ENCODE measurements at regions not wholly inside any gene's neighbourhood (a gene's known extent, or its start where the extent isn't known, plus 50 kb on each side); places are given as distances from the start of the nearest gene placed in this dataset.
"Not testable (repeated sequence)": the region's sequence is repeated elsewhere in the genome, so short reads cannot be mapped to it uniquely, and the experiment has no call there.

DNA sequence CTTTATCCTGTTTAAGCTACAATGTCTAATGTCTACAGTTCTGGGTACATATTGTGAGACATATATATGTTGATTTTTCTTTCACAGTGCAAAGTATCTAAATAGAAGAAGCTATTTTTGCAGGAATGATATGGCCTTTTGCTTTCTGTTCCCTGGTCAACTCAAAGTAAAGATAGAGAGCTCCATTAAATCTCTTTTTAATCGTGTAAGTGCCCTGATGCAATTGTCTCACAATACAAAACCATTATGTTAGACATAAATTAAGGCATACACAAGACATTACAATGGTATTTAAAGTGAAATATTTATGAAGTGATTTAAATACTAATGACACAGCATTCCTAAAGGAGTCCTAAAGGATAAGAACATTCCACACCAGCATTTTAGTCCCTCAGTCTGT is 1559.7 kb upstream of the AGA start:
- no peak for DNase-seq

GRCh38 chr4:179007755-179008154 is 1565.5 kb upstream of the AGA start:
- no peak for DNase-seq

GRCh38 chr4:179017581-179017980 is 1575.3 kb upstream of the AGA start:
- DNase-seq, result no peak

GRCh38 chr4:179027569-179027968 is 1585.3 kb upstream of the AGA start:
- no peak for DNase-seq

DNA sequence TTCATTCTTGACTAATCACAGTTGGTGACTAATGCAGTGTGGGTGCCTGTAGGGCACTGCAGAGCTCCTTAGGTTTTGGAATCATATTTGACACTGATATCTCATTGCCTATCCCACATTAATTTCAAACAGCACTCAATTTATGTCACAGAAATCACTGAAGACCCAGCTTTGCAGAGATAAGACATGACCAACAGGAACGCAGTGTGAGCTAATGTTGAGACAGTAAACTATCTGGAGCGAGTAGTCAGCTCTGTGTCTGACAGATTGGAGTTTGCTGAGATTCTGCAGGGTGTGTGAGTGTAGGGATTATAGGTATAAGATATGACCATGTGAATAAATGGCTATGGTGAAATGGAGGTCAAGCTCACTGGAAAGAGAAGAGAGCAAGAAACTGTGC is 1586.1 kb upstream of the AGA start:
- DNase-seq, result no peak

GRCh38 chr4:179029683-179030082 is 1587.4 kb upstream of the AGA start:
- DNase-seq, result no peak

DNA sequence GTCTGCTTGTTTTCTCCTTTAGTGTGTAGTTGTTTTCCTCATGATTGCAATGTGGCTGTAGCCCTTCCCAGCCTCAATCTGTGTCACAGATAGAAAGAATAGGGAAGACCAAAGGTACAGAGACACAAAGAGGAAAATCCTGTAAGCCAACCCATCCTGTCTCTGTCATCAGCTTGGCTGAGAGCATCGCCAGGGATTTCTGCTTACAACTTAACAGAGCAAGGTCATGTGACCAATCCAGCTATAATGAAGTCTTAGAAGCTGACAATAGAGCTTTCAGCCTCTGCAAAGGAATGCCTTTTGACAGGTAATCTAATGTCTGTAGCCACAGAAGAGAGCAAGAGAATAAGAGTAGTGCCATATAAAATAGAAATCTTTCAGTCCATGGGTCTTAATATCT is 1598.0 kb upstream of the AGA start:
- no peak for DNase-seq

DNA sequence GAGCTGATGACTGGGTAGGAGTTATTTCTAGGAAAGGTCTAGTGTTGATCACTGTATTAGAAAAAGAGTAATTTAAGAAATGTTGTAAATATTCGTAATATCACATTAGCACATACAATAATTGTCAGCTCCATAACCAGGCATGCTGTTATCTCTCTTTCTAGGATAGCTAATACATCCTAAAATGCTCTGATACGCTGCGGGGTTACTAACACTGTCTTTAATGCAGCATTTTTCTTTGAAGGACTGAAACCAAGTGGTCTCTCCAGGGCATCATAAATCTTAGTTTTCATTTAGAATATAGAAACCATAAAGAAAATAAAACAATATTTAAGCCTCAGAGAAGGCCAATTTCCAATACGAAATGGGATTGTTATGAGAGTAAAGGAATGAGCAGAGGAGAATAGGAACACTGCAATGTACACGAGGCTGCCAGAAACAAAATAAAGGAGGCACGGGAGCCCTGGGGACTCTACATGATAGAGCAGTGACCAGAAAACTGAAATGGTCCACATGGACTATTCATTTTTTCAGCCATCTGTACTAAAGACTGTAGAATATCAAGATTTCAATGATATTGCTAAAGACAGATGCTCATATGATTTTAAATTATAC is 1606.7 kb upstream of the AGA start:
- DNase-seq, result no peak

GRCh38 chr4:179051206-179051605 is 1609.0 kb upstream of the AGA start:
- DNase-seq, result no peak

DNA sequence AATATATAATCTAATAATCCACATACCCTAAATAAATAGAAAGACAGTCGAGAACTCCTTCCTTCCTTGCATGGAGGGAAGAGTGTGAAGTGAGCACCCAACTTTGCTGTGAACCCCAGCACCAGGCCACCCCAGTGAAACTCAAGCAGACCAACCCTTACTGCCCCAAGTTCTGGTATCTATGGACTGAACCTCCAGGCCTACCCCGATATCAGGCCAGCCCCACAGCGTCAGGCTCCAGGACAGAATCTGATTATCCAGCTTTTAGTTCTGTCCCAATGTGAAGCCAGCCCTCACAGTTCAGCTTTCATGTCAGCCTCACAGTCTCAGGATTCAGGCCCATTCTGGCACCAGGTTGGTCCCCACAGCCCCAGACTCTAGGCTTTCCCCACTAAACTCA is 1617.2 kb upstream of the AGA start:
- no peak for DNase-seq

- not testable (repeated sequence) for DNase-seq
Measured at GRCh38 chr4:179066254-179066653, 1624.0 kb upstream of the AGA start.

DNA sequence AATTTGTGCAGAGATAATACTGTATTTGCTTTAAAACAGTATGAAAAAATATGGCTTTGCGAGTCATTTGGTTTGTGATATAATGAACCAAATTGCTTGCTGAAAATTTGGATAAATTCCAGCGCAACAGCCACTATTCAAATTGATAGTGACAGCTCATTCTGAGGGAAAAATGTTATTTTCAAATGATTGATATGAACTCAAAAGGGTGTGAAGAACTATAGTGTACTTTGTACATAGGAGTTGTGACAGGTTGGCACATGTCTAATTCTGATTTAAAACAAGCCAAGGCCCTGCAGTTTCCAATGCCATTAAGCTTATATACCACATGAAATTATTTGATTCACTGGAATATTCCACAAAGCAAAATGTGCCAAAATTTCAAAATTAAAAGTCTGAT is 1628.9 kb upstream of the AGA start:
- no peak for DNase-seq

GRCh38 chr4:179076865-179077264 is 1634.6 kb upstream of the AGA start:
- DNase-seq, result no peak

- DNase-seq, result peak; percentile 79
Measured at GRCh38 chr4:179095585-179096221, 1653.5 kb upstream of the AGA start.

DNA sequence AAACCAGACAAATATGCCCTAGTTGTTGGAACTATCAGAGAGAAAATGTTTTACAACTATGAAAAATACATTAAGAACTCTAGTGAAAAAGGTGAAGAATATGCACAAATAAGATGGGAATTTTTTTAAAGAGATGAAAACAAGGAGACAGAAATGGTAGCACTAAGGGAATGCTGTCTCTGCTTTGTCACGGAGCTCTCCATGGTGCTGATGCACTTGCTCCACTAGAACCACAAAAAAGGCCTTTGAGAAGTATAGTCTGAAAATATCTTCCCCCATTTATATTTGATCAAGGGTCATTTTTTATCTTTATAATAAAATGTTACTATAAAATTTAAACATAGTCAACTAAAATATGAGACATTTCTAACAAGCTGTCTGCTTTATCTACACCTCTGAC is 1655.5 kb upstream of the AGA start:
- DNase-seq, result peak; percentile 65

DNA sequence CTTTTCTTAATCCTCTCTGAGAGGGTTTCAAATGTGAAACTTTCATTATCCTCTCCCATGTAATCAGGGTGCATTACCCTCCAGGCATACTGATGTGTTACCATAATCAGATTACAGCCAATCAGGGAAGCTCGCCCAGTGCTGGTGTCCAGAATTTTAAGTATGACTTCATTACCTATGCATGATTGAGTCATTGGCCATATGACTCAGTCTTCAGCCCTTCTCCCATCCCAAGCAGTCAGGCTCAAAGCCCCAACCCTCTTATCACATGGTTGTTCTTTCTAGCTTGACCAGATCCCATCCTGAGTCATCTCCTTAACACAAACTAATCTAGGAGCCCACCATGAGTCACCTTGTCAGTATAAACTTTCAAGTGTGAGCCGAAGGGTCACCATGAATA is 1668.1 kb upstream of the AGA start:
- DNase-seq, result no peak

- DNase-seq, result no peak
Measured at GRCh38 chr4:179110816-179111215, 1668.6 kb upstream of the AGA start.

- DNase-seq, result no peak
Measured at GRCh38 chr4:179112441-179113170, 1670.4 kb upstream of the AGA start.

- no peak for DNase-seq
Measured at GRCh38 chr4:179114615-179115014, 1672.4 kb upstream of the AGA start.

GRCh38 chr4:179116011-179116410 is 1673.8 kb upstream of the AGA start:
- DNase-seq, result no peak

DNA sequence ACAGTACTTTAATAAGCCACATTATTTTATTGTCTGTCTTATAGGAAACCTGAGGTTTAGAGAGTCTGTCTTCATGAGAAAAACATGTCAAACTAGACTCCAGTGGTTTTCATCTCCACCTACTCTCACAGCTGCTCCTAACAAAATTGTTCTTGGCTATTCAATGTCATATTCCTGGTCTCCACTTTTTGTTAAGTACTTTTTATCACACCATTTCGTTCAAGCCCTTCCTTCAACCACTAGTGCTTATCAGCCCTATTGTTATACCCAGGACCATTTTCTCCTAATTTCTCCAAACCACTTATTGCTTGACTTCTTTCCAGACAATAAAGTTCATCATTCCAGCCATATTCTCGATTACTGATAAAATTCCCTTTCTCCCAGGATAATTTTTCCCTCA is 1674.3 kb upstream of the AGA start:
- no peak for DNase-seq

DNA sequence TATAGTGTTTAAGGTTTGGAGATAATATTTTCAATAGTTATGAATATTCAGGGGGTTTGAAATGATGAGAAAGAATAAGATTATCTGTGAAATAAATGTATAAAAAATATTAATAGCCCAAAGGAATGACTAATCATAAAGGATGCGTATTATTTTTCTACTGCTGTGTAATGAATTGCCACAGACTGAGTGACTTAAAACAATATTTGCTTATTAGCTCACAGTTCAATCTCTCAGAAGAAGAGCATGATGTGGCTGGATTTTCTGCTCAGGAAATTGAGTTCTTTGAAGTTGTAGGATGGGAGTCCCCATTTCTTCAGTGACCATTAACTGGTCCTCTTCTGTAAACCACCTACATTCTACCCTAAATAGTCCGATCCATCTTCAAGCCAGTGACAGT is 1680.8 kb upstream of the AGA start:
- no peak for DNase-seq

DNA sequence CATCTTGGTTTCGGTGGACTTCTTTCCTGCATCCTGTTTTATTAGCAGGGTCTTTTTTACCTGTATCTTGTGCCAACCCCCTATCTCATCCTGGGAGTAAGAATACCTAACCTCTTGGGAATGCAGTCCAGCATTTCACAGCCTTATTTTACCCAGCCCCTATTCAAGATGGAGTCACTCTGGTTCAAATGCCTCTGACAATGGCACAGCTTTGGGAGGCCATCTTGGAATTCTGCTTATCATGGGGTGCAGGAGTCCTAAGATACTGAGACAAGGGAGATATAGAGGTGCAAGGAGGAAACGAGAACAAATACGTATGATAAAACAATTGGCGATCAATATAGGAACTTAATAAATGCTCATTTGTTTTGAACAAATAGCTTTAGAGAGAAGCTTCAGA is 1682.2 kb upstream of the AGA start:
- DNase-seq, result no peak

- no peak for DNase-seq
Measured at GRCh38 chr4:179124957-179125356, 1682.7 kb upstream of the AGA start.
